Bronchial epithelial cell (primary cell): ENCODE measurements at regions not wholly inside any gene's neighbourhood (a gene's known extent, or its start where the extent isn't known, plus 50 kb on each side); places are given as distances from the start of the nearest gene placed in this dataset.

Experiments used
- DNase-seq: peaks from one replicate; pipeline ENCODE4 v3.0.0-alpha.2; 2010; ENCODE audit warnings: low read depth
- FAIRE-seq: peaks from 2 replicates; lab custom pipeline; 2011; peaks lifted over from hg19 to GRCh38; lab: Jason Lieb, UNC
- H3K27me3 ChIP-seq: 2 replicates; pipeline ENCODE4 v1.5.1; 2011; ENCODE audit warnings: low read length; ENCODE audit not compliant: control insufficient read depth, insufficient read depth
- H3K36me3 ChIP-seq: 2 replicates; pipeline ENCODE4 v1.5.1; 2011; ENCODE audit warnings: low read length; ENCODE audit not compliant: control insufficient read depth, insufficient read depth
- H3K4me3 ChIP-seq: 2 replicates; pipeline ENCODE4 v1.5.1; 2011; ENCODE audit warnings: mild to moderate bottlenecking, low read depth, low read length, control low read depth
- CTCF ChIP-seq: IDR thresholded peaks from 2 replicates; pipeline ENCODE4 v1.5.1; 2011; ENCODE audit warnings: mild to moderate bottlenecking, moderate library complexity, low read length, control low read depth, inconsistent platforms; ENCODE audit not compliant: insufficient read depth, severe bottlenecking

GRCh38 chr2:225113371-225114015 is 71.2 kb upstream of the DOCK10 start:
- TF ChIP-seq CTCF, result no peak
- no peaks in the 10 kb centered on the region for H3K36me3 ChIP-seq
- FAIRE-seq, result no peak
- no peak overlapping the region for H3K4me3 ChIP-seq
- no peak for DNase-seq
- no peaks in the 10 kb centered on the region for H3K27me3 ChIP-seq

- Histone ChIP-seq H3K27me3 (no peaks in the 10 kb centered on the region), H3K36me3 (no peaks in the 10 kb centered on the region), H3K4me3 (no peak overlapping the region)
- no peak for TF ChIP-seq CTCF
- FAIRE-seq, result no peak
- DNase-seq, result no peak
These were observed 70.3 kb upstream of the DOCK10 start for GRCh38 chr2:225112362-225113126.

- H3K36me3 ChIP-seq, result no peaks in the 10 kb centered on the region
- no peak overlapping the region for H3K4me3 ChIP-seq
- TF ChIP-seq CTCF, result no peak
- FAIRE-seq (no peak), DNase-seq (no peak)
- H3K27me3 ChIP-seq, result no peaks in the 10 kb centered on the region
These were observed 66.5 kb upstream of the DOCK10 start for GRCh38 chr2:225108805-225109204.

- peak; percentile 29 for DNase-seq
- H3K4me3 ChIP-seq, result no peak overlapping the region
- TF ChIP-seq CTCF, result no peak
- H3K36me3 ChIP-seq, result no peaks in the 10 kb centered on the region
- H3K27me3 ChIP-seq, result no peaks in the 10 kb centered on the region
- no peak for FAIRE-seq
These were observed 62.7 kb upstream of the DOCK10 start for GRCh38 chr2:225104971-225105370.

- H3K27me3 ChIP-seq, result no peaks in the 10 kb centered on the region
- H3K4me3 ChIP-seq, result no peak overlapping the region
- DNase-seq, result no peak
- FAIRE-seq, result no peak
- no peak for TF ChIP-seq CTCF
- H3K36me3 ChIP-seq, result no peaks in the 10 kb centered on the region
These were observed 62.1 kb upstream of the DOCK10 start for GRCh38 chr2:225104321-225104720.
